ENCODE measurements at regions not wholly inside any gene's neighbourhood (a gene's known extent, or its start where the extent isn't known, plus 50 kb on each side); places are given as distances from the start of the nearest gene placed in this dataset.

- Histone ChIP-seq H3K9me3 (ENCODE audit: control insufficient read depth, low read depth, low read length) (no peaks in the 10 kb centered on the region), H3K4me1 (ENCODE audit: control insufficient read depth, low read depth, low read length) (no peaks in the 10 kb centered on the region), H3K9ac (ENCODE audit: low read length) (no peak overlapping the region), H3K27me3 (ENCODE audit: control insufficient read depth, insufficient read depth, low read length) (no peaks in the 10 kb centered on the region), H3K27ac (ENCODE audit: low read length) (no peak overlapping the region), H3K4me3 (ENCODE audit: low read length) (no peak overlapping the region), H3K36me3 (ENCODE audit: control insufficient read depth, low read depth, low read length) (peaks cover 8% of the 10 kb centered on the region)
These were observed 85.2 kb upstream of the CLCN4 start for GRCh38 chrX:10071451-10072144.

GRCh38 chrX:10072786-10073568 is 83.8 kb upstream of the CLCN4 start:
- no peaks in the 10 kb centered on the region for H3K9me3 ChIP-seq (ENCODE audit: control insufficient read depth, low read depth, low read length)
- no peak overlapping the region for H3K27ac ChIP-seq (ENCODE audit: low read length)
- no peak overlapping the region for H3K9ac ChIP-seq (ENCODE audit: low read length)
- H3K36me3 ChIP-seq (ENCODE audit: control insufficient read depth, low read depth, low read length) = no peaks in the 10 kb centered on the region
- no peaks in the 10 kb centered on the region for H3K27me3 ChIP-seq (ENCODE audit: control insufficient read depth, insufficient read depth, low read length)
- peaks cover 4% of the 10 kb centered on the region for H3K4me1 ChIP-seq (ENCODE audit: control insufficient read depth, low read depth, low read length)
- no peak overlapping the region for H3K4me3 ChIP-seq (ENCODE audit: low read length)

GRCh38 chrX:10073671-10074070 is 83.1 kb upstream of the CLCN4 start:
- Histone ChIP-seq H3K9ac (ENCODE audit: low read length) (no peak overlapping the region), H3K27me3 (ENCODE audit: control insufficient read depth, insufficient read depth, low read length) (no peaks in the 10 kb centered on the region), H3K27ac (ENCODE audit: low read length) (no peak overlapping the region), H3K36me3 (ENCODE audit: control insufficient read depth, low read depth, low read length) (no peaks in the 10 kb centered on the region), H3K4me1 (ENCODE audit: control insufficient read depth, low read depth, low read length) (peaks cover 4% of the 10 kb centered on the region), H3K4me3 (ENCODE audit: low read length) (no peak overlapping the region), H3K9me3 (ENCODE audit: control insufficient read depth, low read depth, low read length) (no peaks in the 10 kb centered on the region)

GRCh38 chrX:10074241-10074941 is 82.4 kb upstream of the CLCN4 start:
- no peaks in the 10 kb centered on the region for H3K9me3 ChIP-seq (ENCODE audit: control insufficient read depth, low read depth, low read length)
- H3K36me3 ChIP-seq (ENCODE audit: control insufficient read depth, low read depth, low read length) = no peaks in the 10 kb centered on the region
- no peak overlapping the region for H3K4me3 ChIP-seq (ENCODE audit: low read length)
- no peak overlapping the region for H3K9ac ChIP-seq (ENCODE audit: low read length)
- no peaks in the 10 kb centered on the region for H3K27me3 ChIP-seq (ENCODE audit: control insufficient read depth, insufficient read depth, low read length)
- no peak overlapping the region for H3K27ac ChIP-seq (ENCODE audit: low read length)
- H3K4me1 ChIP-seq (ENCODE audit: control insufficient read depth, low read depth, low read length) = peaks cover 11% of the 10 kb centered on the region

- Histone ChIP-seq H3K27ac (ENCODE audit: low read length) (no peak overlapping the region), H3K9ac (ENCODE audit: low read length) (no peak overlapping the region), H3K4me3 (ENCODE audit: low read length) (no peak overlapping the region), H3K4me1 (ENCODE audit: control insufficient read depth, low read depth, low read length) (peaks cover 16% of the 10 kb centered on the region), H3K27me3 (ENCODE audit: control insufficient read depth, insufficient read depth, low read length) (no peaks in the 10 kb centered on the region), H3K9me3 (ENCODE audit: control insufficient read depth, low read depth, low read length) (no peaks in the 10 kb centered on the region), H3K36me3 (ENCODE audit: control insufficient read depth, low read depth, low read length) (no peaks in the 10 kb centered on the region)
These were observed 80.0 kb upstream of the CLCN4 start for GRCh38 chrX:10076765-10077164.

GRCh38 chrX:10077425-10078188 is 79.2 kb upstream of the CLCN4 start:
- H3K9ac ChIP-seq (ENCODE audit: low read length) = no peak overlapping the region
- H3K36me3 ChIP-seq (ENCODE audit: control insufficient read depth, low read depth, low read length) = no peaks in the 10 kb centered on the region
- peaks cover 16% of the 10 kb centered on the region for H3K4me1 ChIP-seq (ENCODE audit: control insufficient read depth, low read depth, low read length)
- no peak overlapping the region for H3K4me3 ChIP-seq (ENCODE audit: low read length)
- no peaks in the 10 kb centered on the region for H3K27me3 ChIP-seq (ENCODE audit: control insufficient read depth, insufficient read depth, low read length)
- H3K9me3 ChIP-seq (ENCODE audit: control insufficient read depth, low read depth, low read length) = no peaks in the 10 kb centered on the region
- H3K27ac ChIP-seq (ENCODE audit: low read length) = no peak overlapping the region

GRCh38 chrX:10078266-10078665 is 78.5 kb upstream of the CLCN4 start:
- Histone ChIP-seq H3K27ac (ENCODE audit: low read length) (no peak overlapping the region), H3K9me3 (ENCODE audit: control insufficient read depth, low read depth, low read length) (no peaks in the 10 kb centered on the region), H3K36me3 (ENCODE audit: control insufficient read depth, low read depth, low read length) (no peaks in the 10 kb centered on the region), H3K4me1 (ENCODE audit: control insufficient read depth, low read depth, low read length) (peaks cover 16% of the 10 kb centered on the region), H3K9ac (ENCODE audit: low read length) (no peak overlapping the region), H3K4me3 (ENCODE audit: low read length) (no peak overlapping the region), H3K27me3 (ENCODE audit: control insufficient read depth, insufficient read depth, low read length) (no peaks in the 10 kb centered on the region)

- Histone ChIP-seq H3K9ac (ENCODE audit: low read length) (no peak overlapping the region), H3K9me3 (ENCODE audit: control insufficient read depth, low read depth, low read length) (no peaks in the 10 kb centered on the region), H3K4me1 (ENCODE audit: control insufficient read depth, low read depth, low read length) (peaks cover 16% of the 10 kb centered on the region), H3K4me3 (ENCODE audit: low read length) (no peak overlapping the region), H3K36me3 (ENCODE audit: control insufficient read depth, low read depth, low read length) (no peaks in the 10 kb centered on the region), H3K27me3 (ENCODE audit: control insufficient read depth, insufficient read depth, low read length) (no peaks in the 10 kb centered on the region), H3K27ac (ENCODE audit: low read length) (no peak overlapping the region)
These were observed 77.5 kb upstream of the CLCN4 start for GRCh38 chrX:10079231-10079630.

- H3K4me1 ChIP-seq (ENCODE audit: control insufficient read depth, low read depth, low read length) = peaks cover 11% of the 10 kb centered on the region
- no peaks in the 10 kb centered on the region for H3K36me3 ChIP-seq (ENCODE audit: control insufficient read depth, low read depth, low read length)
- H3K9ac ChIP-seq (ENCODE audit: low read length) = no peak overlapping the region
- no peaks in the 10 kb centered on the region for H3K9me3 ChIP-seq (ENCODE audit: control insufficient read depth, low read depth, low read length)
- H3K4me3 ChIP-seq (ENCODE audit: low read length) = no peak overlapping the region
- no peaks in the 10 kb centered on the region for H3K27me3 ChIP-seq (ENCODE audit: control insufficient read depth, insufficient read depth, low read length)
- H3K27ac ChIP-seq (ENCODE audit: low read length) = no peak overlapping the region
These were observed 73.0 kb upstream of the CLCN4 start for GRCh38 chrX:10083809-10084208.

GRCh38 chrX:10085223-10085622 is 71.6 kb upstream of the CLCN4 start:
- H3K27ac ChIP-seq (ENCODE audit: low read length) = no peak overlapping the region
- no peak overlapping the region for H3K9ac ChIP-seq (ENCODE audit: low read length)
- H3K27me3 ChIP-seq (ENCODE audit: control insufficient read depth, insufficient read depth, low read length) = no peaks in the 10 kb centered on the region
- H3K4me3 ChIP-seq (ENCODE audit: low read length) = no peak overlapping the region
- no peaks in the 10 kb centered on the region for H3K9me3 ChIP-seq (ENCODE audit: control insufficient read depth, low read depth, low read length)
- H3K4me1 ChIP-seq (ENCODE audit: control insufficient read depth, low read depth, low read length) = no peaks in the 10 kb centered on the region
- no peaks in the 10 kb centered on the region for H3K36me3 ChIP-seq (ENCODE audit: control insufficient read depth, low read depth, low read length)

- Histone ChIP-seq H3K9me3 (ENCODE audit: control insufficient read depth, low read depth, low read length) (no peaks in the 10 kb centered on the region), H3K4me1 (ENCODE audit: control insufficient read depth, low read depth, low read length) (no peaks in the 10 kb centered on the region), H3K4me3 (ENCODE audit: low read length) (no peak overlapping the region), H3K9ac (ENCODE audit: low read length) (no peak overlapping the region), H3K27ac (ENCODE audit: low read length) (no peak overlapping the region), H3K36me3 (ENCODE audit: control insufficient read depth, low read depth, low read length) (peaks cover 8% of the 10 kb centered on the region), H3K27me3 (ENCODE audit: control insufficient read depth, insufficient read depth, low read length) (no peaks in the 10 kb centered on the region)
These were observed 70.1 kb upstream of the CLCN4 start for GRCh38 chrX:10086676-10087075.

Data from iPS-18a (cell line).